NCI-H1436 (cell line): ENCODE measurements at regions not wholly inside any gene's neighbourhood (a gene's known extent, or its start where the extent isn't known, plus 50 kb on each side); places are given as distances from the start of the nearest gene placed in this dataset.

Experiments
- DNase-seq: peaks from one replicate; lab custom pipeline; 2025; lab: John Stamatoyannopoulos, UW

- DNase-seq = no peak
Measured at GRCh38 chr7:68642727-68643126, 955.5 kb upstream of the AUTS2 start.

GRCh38 chr7:68663392-68663791 is 934.9 kb upstream of the AUTS2 start:
- DNase-seq = no peak

GRCh38 chr7:68671046-68671445 is 927.2 kb upstream of the AUTS2 start:
- no peak for DNase-seq

GRCh38 chr7:68671671-68672070 is 926.6 kb upstream of the AUTS2 start:
- no peak for DNase-seq

GRCh38 chr7:68674826-68675225 is 923.4 kb upstream of the AUTS2 start:
- DNase-seq = no peak

- DNase-seq = no peak
Measured at GRCh38 chr7:68676813-68677535, 921.3 kb upstream of the AUTS2 start.

GRCh38 chr7:68678196-68678595 is 920.1 kb upstream of the AUTS2 start:
- DNase-seq = no peak

GRCh38 chr7:68679459-68680234 is 918.6 kb upstream of the AUTS2 start:
- no peak for DNase-seq

- DNase-seq = no peak
Measured at GRCh38 chr7:68680235-68680872, 917.9 kb upstream of the AUTS2 start.

- DNase-seq = peak; percentile 77
Measured at GRCh38 chr7:68682910-68683309, 915.4 kb upstream of the AUTS2 start.

- peak; percentile 76 for DNase-seq
Measured at GRCh38 chr7:68684246-68684839, 913.9 kb upstream of the AUTS2 start.

GRCh38 chr7:68684996-68685395 is 913.3 kb upstream of the AUTS2 start:
- no peak for DNase-seq

- peak; percentile 51 for DNase-seq
Measured at GRCh38 chr7:68688416-68689086, 909.7 kb upstream of the AUTS2 start.

- no peak for DNase-seq
Measured at GRCh38 chr7:68689087-68689433, 909.2 kb upstream of the AUTS2 start.

GRCh38 chr7:68691261-68692216 is 906.7 kb upstream of the AUTS2 start:
- no peak for DNase-seq

- DNase-seq = no peak
Measured at GRCh38 chr7:68692511-68692910, 905.8 kb upstream of the AUTS2 start.

- no peak for DNase-seq
Measured at GRCh38 chr7:68694656-68695055, 903.6 kb upstream of the AUTS2 start.

GRCh38 chr7:68697796-68698280 is 900.4 kb upstream of the AUTS2 start:
- no peak for DNase-seq

GRCh38 chr7:68699090-68699711 is 899.1 kb upstream of the AUTS2 start:
- DNase-seq = no peak

GRCh38 chr7:68700414-68700813 is 897.9 kb upstream of the AUTS2 start:
- no peak for DNase-seq
